Mucosa of descending colon (tissue), 3 donors: ENCODE measurements at regions not wholly inside any gene's neighbourhood (a gene's known extent, or its start where the extent isn't known, plus 50 kb on each side); places are given as distances from the start of the nearest gene placed in this dataset.
"Not testable (repeated sequence)": the region's sequence is repeated elsewhere in the genome, so short reads cannot be mapped to it uniquely, and the experiment has no call there.

Source experiments
- ATAC-seq: fragments of 200-7000 bp; cut with Tn5 transposase; one replicate; pipeline ENCODE4 v1.9.1; 2020; ENCODE audit warnings: mild to moderate bottlenecking, moderate library complexity
- DNase-seq, 3 donors: peaks; one replicate each; pipeline ENCODE4 v3.0.0-alpha.2; 2020
- H3K36me3 ChIP-seq: fragments of 200-600 bp; one replicate; pipeline ENCODE4 v1.8.0; 2021; ENCODE audit warnings: low read depth, mild to moderate bottlenecking
- H3K4me1 ChIP-seq: fragments of 200-600 bp; one replicate; pipeline ENCODE4 v1.8.0; 2021; ENCODE audit warnings: low read depth, mild to moderate bottlenecking
- H3K4me3 ChIP-seq: fragments of 200-600 bp; one replicate; pipeline ENCODE4 v1.8.0; 2021; ENCODE audit warnings: mild to moderate bottlenecking
- H3K9me3 ChIP-seq: fragments of 200-600 bp; one replicate; pipeline ENCODE4 v1.8.0; 2021; ENCODE audit warnings: mild to moderate bottlenecking
- CTCF ChIP-seq: fragments of 200-600 bp; IDR thresholded peaks from one replicate; pipeline ENCODE4 v1.8.0; 2022; ENCODE audit warnings: antibody characterized with exemption, mild to moderate bottlenecking
- intact Hi-C, 2 donors: fragments of 100-400 bp; cut with DNase I in 1 of 2; cut with micrococcal nuclease in 1 of 2; formaldehyde crosslinking; loops; one replicate each; pipeline versions ENCODE4 v1.11.0 to v1.11.1; 2022; cut with DNase I, micrococcal nuclease
- donor health status: DM: no; HTN: no; CAD: no; lungs with moderate emphysema.
- donor health status: DM: no; HTN: no; CAD: no.
- donor health status: DM: no; HTN: yes; CAD: no.

- Histone ChIP-seq H3K4me1 (no peaks in the 10 kb centered on the region), H3K4me3 (no peak overlapping the region), H3K9me3 (no peaks in the 10 kb centered on the region), H3K36me3 (no peaks in the 10 kb centered on the region)
- no peak for TF ChIP-seq CTCF
- no peak for DNase-seq
- intact Hi-C loops, result no loop called here
- no peak for ATAC-seq
Measured at GRCh38 chr1:194437135-194437534, 1250.7 kb upstream of the B3GALT2 start.

GRCh38 chr1:194431121-194431520 is 1244.7 kb upstream of the B3GALT2 start:
- Histone ChIP-seq H3K36me3 (no peaks in the 10 kb centered on the region), H3K9me3 (no peaks in the 10 kb centered on the region), H3K4me3 (no peak overlapping the region), H3K4me1 (no peaks in the 10 kb centered on the region)
- intact Hi-C loops, result no loop called here
- TF ChIP-seq CTCF, result no peak
- ATAC-seq (no peak), DNase-seq (no peak)

- Histone ChIP-seq H3K4me1 (no peaks in the 10 kb centered on the region), H3K36me3 (no peaks in the 10 kb centered on the region), H3K9me3 (peaks cover 6% of the 10 kb centered on the region), H3K4me3 (no peak overlapping the region)
- TF ChIP-seq CTCF, result no peak
- intact Hi-C loops, result no loop called here
- no peak for ATAC-seq
- no peak for DNase-seq
Measured at GRCh38 chr1:194420706-194421105, 1234.3 kb upstream of the B3GALT2 start.

- Histone ChIP-seq H3K9me3 (peaks cover 6% of the 10 kb centered on the region), H3K4me1 (no peaks in the 10 kb centered on the region), H3K36me3 (no peaks in the 10 kb centered on the region), H3K4me3 (no peak overlapping the region)
- intact Hi-C loops, result no loop called here
- DNase-seq, result no peak
- no peak for TF ChIP-seq CTCF
- no peak for ATAC-seq
Measured at GRCh38 chr1:194419721-194420120, 1233.3 kb upstream of the B3GALT2 start.

GRCh38 chr1:194410756-194411155 is 1224.3 kb upstream of the B3GALT2 start:
- DNase-seq, result no peak
- Histone ChIP-seq H3K9me3 (peaks cover 3% of the 10 kb centered on the region), H3K36me3 (no peaks in the 10 kb centered on the region), H3K4me1 (no peaks in the 10 kb centered on the region), H3K4me3 (no peak overlapping the region)
- TF ChIP-seq CTCF, result no peak
- intact Hi-C loops, result no loop called here
- no peak for ATAC-seq

- H3K9me3 ChIP-seq, ATAC-seq, H3K4me1 ChIP-seq, H3K4me3 ChIP-seq, intact Hi-C loops, DNase-seq, H3K36me3 ChIP-seq: not testable (repeated sequence)
Measured at GRCh38 chr1:194407238-194407637, 1220.8 kb upstream of the B3GALT2 start.
